ENCODE measurements at regions not wholly inside any gene's neighbourhood (a gene's known extent, or its start where the extent isn't known, plus 50 kb on each side); places are given as distances from the start of the nearest gene placed in this dataset.
"Not testable (repeated sequence)": the region's sequence is repeated elsewhere in the genome, so short reads cannot be mapped to it uniquely, and the experiment has no call there.

GRCh38 chr1:224558904-224559303 lies 57.2 kb upstream of the CNIH3 start:
- TF ChIP-seq POLR2A (IDR thresholded peaks at IDR 0.05), result no peak
- TF ChIP-seq CTCF (IDR thresholded peaks at IDR 0.05), result no peak
- DNase-seq (no peak), ATAC-seq (no peak)
- 58% methylated on average over 3 of the region's 3 CpGs for WGBS (ENCODE audit: insufficient coverage, low coverage, low lambda C conversion rate, missing lambda C conversion rate)
- no peak overlapping the region for H3K27ac ChIP-seq
- no peaks in the 10 kb centered on the region for H3K27me3 ChIP-seq
- no peaks in the 10 kb centered on the region for H3K4me1 ChIP-seq
- H3K9me3 ChIP-seq, result no peaks in the 10 kb centered on the region
- no peak overlapping the region for H3K4me3 ChIP-seq
- no peaks in the 10 kb centered on the region for H3K36me3 ChIP-seq
- intact Hi-C loops (cut with DNase I), result no loop called here

GRCh38 chr1:224559981-224560728 lies 56.0 kb upstream of the CNIH3 start:
- Histone ChIP-seq H3K27ac (no peak overlapping the region), H3K27me3 (no peaks in the 10 kb centered on the region), H3K4me1 (no peaks in the 10 kb centered on the region), H3K4me3 (no peak overlapping the region), H3K9me3 (no peaks in the 10 kb centered on the region), H3K36me3 (no peaks in the 10 kb centered on the region)
- intact Hi-C loops (cut with DNase I), result no loop called here
- no peak for TF ChIP-seq CTCF (IDR thresholded peaks at IDR 0.05)
- no peak for TF ChIP-seq POLR2A (IDR thresholded peaks at IDR 0.05)
- ATAC-seq, result no peak
- 84% methylated on average over 3 of the region's 5 CpGs for WGBS (ENCODE audit: insufficient coverage, low coverage, low lambda C conversion rate, missing lambda C conversion rate)
- no peak for DNase-seq

- H3K36me3 ChIP-seq; H3K27ac ChIP-seq; ATAC-seq; H3K4me3 ChIP-seq; DNase-seq; H3K27me3 ChIP-seq; H3K9me3 ChIP-seq; intact Hi-C loops (cut with DNase I); H3K4me1 ChIP-seq: not testable (repeated sequence)
Measured at GRCh38 chr1:224562881-224563280, 53.2 kb upstream of the CNIH3 start.

- WGBS (ENCODE audit: insufficient coverage, low coverage, low lambda C conversion rate, missing lambda C conversion rate), result 44% methylated on average over 1 of the region's 1 CpG
- TF ChIP-seq POLR2A (IDR thresholded peaks at IDR 0.05) (no peak), CTCF (IDR thresholded peaks at IDR 0.05) (no peak)
- Histone ChIP-seq H3K4me1 (no peaks in the 10 kb centered on the region), H3K36me3 (no peaks in the 10 kb centered on the region), H3K4me3 (no peak overlapping the region), H3K27ac (no peak overlapping the region), H3K27me3 (no peaks in the 10 kb centered on the region), H3K9me3 (no peaks in the 10 kb centered on the region)
- ATAC-seq, result no peak
- intact Hi-C loops (cut with DNase I), result no loop called here
- DNase-seq, result no peak
Measured at GRCh38 chr1:224563666-224564065, 52.5 kb upstream of the CNIH3 start.

GRCh38 chr1:224564454-224565084 lies 51.5 kb upstream of the CNIH3 start:
- TF ChIP-seq CTCF (IDR thresholded peaks at IDR 0.05) (no peak), POLR2A (IDR thresholded peaks at IDR 0.05) (no peak)
- no peaks in the 10 kb centered on the region for H3K9me3 ChIP-seq
- H3K36me3 ChIP-seq, result no peaks in the 10 kb centered on the region
- no peaks in the 10 kb centered on the region for H3K27me3 ChIP-seq
- H3K4me3 ChIP-seq, result no peak overlapping the region
- H3K27ac ChIP-seq, result no peak overlapping the region
- 74% methylated on average over 3 of the region's 3 CpGs for WGBS (ENCODE audit: insufficient coverage, low coverage, low lambda C conversion rate, missing lambda C conversion rate)
- no peak for ATAC-seq
- no peak for DNase-seq
- intact Hi-C loops (cut with DNase I), result no loop called here
- no peaks in the 10 kb centered on the region for H3K4me1 ChIP-seq
